NT2/D1 (cell line): ENCODE measurements at regions not wholly inside any gene's neighbourhood (a gene's known extent, or its start where the extent isn't known, plus 50 kb on each side); places are given as distances from the start of the nearest gene placed in this dataset.

Experiments used
- DNase-seq: peaks from one replicate; pipeline ENCODE4 v3.0.0-alpha.2; 2011; ENCODE audit warnings: low read depth, low spot score
- H3K27me3 ChIP-seq: 2 replicates; pipeline ENCODE4 v1.6.0; 2011; ENCODE audit warnings: mild to moderate bottlenecking; ENCODE audit not compliant: insufficient read length, insufficient read depth
- H3K36me3 ChIP-seq: 2 replicates; pipeline ENCODE4 v1.6.1; 2011; ENCODE audit warnings: mild to moderate bottlenecking, low read length, mixed read lengths; ENCODE audit not compliant: insufficient read depth, insufficient read length
- H3K4me1 ChIP-seq: 2 replicates; pipeline ENCODE4 v1.5.1; 2011; ENCODE audit not compliant: insufficient read depth, insufficient read length
- H3K4me3 ChIP-seq: 2 replicates; pipeline ENCODE4 v1.5.1; 2011; ENCODE audit warnings: low read depth; ENCODE audit not compliant: insufficient read length
- H3K9ac ChIP-seq: 2 replicates; pipeline ENCODE4 v1.6.0; 2011; ENCODE audit warnings: low read depth; ENCODE audit not compliant: insufficient read length
- H3K9me3 ChIP-seq: 2 replicates; pipeline ENCODE4 v1.5.1; 2011; ENCODE audit warnings: mild to moderate bottlenecking, low read length; ENCODE audit not compliant: insufficient read depth
- SUZ12 ChIP-seq: IDR thresholded peaks from 2 replicates; pipeline ENCODE4 v1.6.1; 2011; ENCODE audit not compliant: insufficient read length, insufficient read depth; ENCODE audit errors: extremely low read depth
- YY1 ChIP-seq: IDR thresholded peaks from 2 replicates; pipeline ENCODE4 v1.6.1; 2011; ENCODE audit not compliant: insufficient read length, insufficient read depth
- ZNF274 ChIP-seq: IDR thresholded peaks from 2 replicates; pipeline ENCODE4 v1.6.1; 2011; ENCODE audit warnings: mild to moderate bottlenecking, low read depth, low read length

DNA sequence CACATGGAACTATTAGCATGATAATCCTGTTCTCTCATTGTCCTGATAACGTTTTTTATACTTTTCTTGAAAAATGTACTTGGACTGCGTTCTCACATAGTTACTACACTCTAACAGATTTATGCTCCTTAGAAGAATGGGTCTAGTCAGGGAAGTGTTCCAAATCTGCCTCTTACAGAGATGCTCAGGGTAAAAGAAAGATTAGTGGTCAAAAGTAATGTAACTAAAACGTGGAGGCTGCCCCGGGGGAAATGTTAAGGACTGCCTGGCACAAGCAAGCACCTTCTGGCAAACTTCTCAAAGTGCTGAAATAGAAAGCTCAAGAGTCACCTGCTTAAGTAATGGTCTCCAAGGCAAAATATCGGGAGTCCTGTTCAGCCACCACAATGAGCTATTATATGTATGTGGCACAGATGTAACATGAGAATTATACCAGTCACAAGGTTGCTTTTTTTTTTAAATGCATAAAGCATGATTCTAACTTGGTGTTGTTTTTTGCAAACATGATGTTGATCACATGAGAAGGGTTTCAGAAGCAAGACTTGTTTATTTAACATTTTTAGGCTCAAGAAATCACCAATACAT lies 244.5 kb upstream of the JARID2 start:
- H3K4me1 ChIP-seq: no peaks in the 10 kb centered on the region
- H3K9ac ChIP-seq: no peak overlapping the region
- H3K9me3 ChIP-seq: no peaks in the 10 kb centered on the region
- H3K27me3 ChIP-seq: no peaks in the 10 kb centered on the region
- TF ChIP-seq ZNF274: no peak
- TF ChIP-seq SUZ12: no peak
- H3K36me3 ChIP-seq: peaks cover 10% of the 10 kb centered on the region
- no peak overlapping the region for H3K4me3 ChIP-seq
- no peak for DNase-seq

DNA sequence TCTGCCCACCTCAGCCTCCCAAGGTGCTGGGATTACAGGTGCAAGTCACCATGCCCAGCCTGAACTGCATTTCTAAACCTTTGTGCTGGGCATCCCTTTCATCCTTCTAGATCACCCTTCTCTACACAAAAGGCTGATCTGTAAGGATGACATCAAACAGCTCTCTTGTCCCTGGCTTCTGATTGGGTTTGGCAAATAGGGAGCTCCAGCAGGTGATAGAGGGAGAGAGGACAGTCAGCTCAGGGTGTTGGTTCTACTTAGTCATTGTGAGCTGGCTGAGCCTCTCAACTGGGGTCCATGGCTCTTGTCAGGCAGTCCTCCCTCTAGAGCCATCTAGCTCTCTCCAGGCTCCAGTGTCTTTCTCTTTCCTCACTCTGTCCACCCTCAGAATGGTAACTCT lies 237.6 kb upstream of the JARID2 start:
- TF ChIP-seq SUZ12 (no peak), ZNF274 (no peak), YY1 (no peak)
- DNase-seq: no peak
- Histone ChIP-seq H3K9me3 (no peaks in the 10 kb centered on the region), H3K4me1 (no peaks in the 10 kb centered on the region), H3K9ac (no peak overlapping the region), H3K27me3 (no peaks in the 10 kb centered on the region), H3K4me3 (no peak overlapping the region), H3K36me3 (peaks cover 29% of the 10 kb centered on the region)

DNA sequence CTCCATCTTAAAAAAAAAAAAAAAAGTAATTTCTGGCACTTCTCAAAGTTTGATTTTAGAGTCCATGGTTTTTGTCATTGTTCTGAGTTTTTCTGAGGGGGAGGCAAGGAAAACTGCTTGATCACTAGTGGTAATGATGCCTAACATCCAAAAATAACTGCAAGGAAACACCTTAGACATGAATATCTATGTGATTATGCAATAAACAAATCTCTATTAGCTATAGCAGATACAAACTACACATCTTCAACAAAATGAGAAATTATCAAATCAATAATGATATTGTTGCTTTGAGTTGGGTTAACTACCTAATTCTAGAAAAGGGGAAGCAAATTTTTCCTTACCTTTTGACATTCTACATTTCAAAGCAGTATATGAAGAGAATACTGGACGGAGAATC lies 230.9 kb upstream of the JARID2 start:
- TF ChIP-seq ZNF274 (no peak), SUZ12 (no peak), YY1 (no peak)

DNA sequence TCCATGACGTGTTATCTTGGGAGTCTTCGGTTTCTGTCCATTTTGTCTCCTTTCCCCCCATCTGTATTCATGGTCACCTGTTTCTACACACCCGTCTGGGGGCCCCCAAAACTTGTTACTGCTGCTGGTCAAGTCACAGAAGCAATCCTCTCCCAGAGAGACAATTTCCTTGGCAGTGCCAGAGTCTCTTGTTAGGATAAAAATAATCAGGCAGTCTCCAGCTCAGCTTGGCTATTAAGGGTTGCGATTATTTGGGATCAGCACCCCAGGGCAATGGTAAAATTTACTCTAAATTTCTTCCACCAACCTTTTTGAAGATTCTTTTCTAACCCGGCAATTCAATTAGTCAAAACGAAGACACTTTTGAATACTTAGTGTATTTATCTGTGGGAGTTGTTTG lies 229.1 kb upstream of the JARID2 start:
- no peaks in the 10 kb centered on the region; the same call in 1 of the 2 replicates for H3K9me3 ChIP-seq
- no peak for DNase-seq
- H3K36me3 ChIP-seq: peaks cover 8% of the 10 kb centered on the region
- peaks cover 2% of the 10 kb centered on the region for H3K4me1 ChIP-seq
- no peak overlapping the region for H3K4me3 ChIP-seq
- no peak overlapping the region for H3K9ac ChIP-seq
- no peaks in the 10 kb centered on the region for H3K27me3 ChIP-seq
- no peak for TF ChIP-seq SUZ12

More for the DNA sequence above, 230.9 kb upstream of the JARID2 start:
- Histone ChIP-seq H3K4me1 (peaks cover 2% of the 10 kb centered on the region), H3K4me3 (no peak overlapping the region), H3K27me3 (no peaks in the 10 kb centered on the region), H3K9ac (no peak overlapping the region), H3K9me3 (no peaks in the 10 kb centered on the region; the same call in 1 of the 2 replicates), H3K36me3 (peaks cover 8% of the 10 kb centered on the region)
- no peak for DNase-seq

DNA sequence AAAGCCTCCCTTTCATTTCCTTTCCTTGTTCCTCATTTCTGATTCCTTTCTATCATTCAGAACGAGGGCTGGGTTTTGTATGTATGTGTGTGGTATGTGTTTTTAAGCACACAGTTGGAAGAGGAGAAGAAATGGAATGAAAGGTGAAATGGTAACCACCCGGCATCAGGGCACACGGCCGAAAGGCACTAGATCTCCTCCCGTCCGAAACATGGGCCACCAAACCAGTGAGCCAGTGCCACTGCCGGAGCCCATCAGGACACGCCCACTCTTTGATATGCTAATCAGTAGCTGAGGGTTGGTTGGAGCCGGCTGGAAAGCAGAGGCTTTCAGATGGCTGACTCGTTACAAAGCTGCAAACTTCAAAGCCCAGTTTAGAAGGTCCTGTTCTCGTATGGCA lies 228.6 kb upstream of the JARID2 start:
- Histone ChIP-seq H3K9me3 (no peaks in the 10 kb centered on the region; the same call in 1 of the 2 replicates), H3K4me1 (peaks cover 2% of the 10 kb centered on the region), H3K9ac (no peak overlapping the region), H3K27me3 (no peaks in the 10 kb centered on the region), H3K36me3 (peaks cover 8% of the 10 kb centered on the region), H3K4me3 (no peak overlapping the region)
- peak; percentile 33 for DNase-seq
- TF ChIP-seq ZNF274 (no peak), SUZ12 (no peak), YY1 (no peak)

DNA sequence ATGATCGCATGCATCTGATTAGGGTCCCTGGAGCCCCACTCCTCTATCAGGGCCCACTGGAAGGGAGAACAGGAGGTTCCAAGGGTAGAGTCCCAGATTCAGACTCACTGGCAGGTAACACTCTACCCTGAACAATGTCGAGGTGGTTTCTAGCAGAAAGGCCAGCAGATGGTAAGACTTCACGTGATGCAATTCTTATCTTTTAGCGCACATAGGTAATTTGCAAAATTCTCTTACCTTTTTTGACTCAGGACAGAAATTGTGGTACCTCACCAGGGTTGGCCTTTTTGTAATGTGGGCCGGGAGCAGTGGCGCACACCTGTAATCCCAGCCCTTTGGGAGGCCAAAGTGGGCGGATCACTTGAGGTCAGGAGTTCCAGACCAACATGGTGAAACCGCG lies 228.1 kb upstream of the JARID2 start:
- H3K27me3 ChIP-seq: no peaks in the 10 kb centered on the region
- H3K4me1 ChIP-seq: peaks cover 2% of the 10 kb centered on the region
- H3K4me3 ChIP-seq: no peak overlapping the region
- no peak for DNase-seq
- H3K36me3 ChIP-seq: peaks cover 8% of the 10 kb centered on the region
- no peak for TF ChIP-seq ZNF274
- no peak for TF ChIP-seq SUZ12
- TF ChIP-seq YY1: no peak
- H3K9ac ChIP-seq: peak overlapping the region; percentile 57
- H3K9me3 ChIP-seq: no peaks in the 10 kb centered on the region; the same call in 1 of the 2 replicates

DNA sequence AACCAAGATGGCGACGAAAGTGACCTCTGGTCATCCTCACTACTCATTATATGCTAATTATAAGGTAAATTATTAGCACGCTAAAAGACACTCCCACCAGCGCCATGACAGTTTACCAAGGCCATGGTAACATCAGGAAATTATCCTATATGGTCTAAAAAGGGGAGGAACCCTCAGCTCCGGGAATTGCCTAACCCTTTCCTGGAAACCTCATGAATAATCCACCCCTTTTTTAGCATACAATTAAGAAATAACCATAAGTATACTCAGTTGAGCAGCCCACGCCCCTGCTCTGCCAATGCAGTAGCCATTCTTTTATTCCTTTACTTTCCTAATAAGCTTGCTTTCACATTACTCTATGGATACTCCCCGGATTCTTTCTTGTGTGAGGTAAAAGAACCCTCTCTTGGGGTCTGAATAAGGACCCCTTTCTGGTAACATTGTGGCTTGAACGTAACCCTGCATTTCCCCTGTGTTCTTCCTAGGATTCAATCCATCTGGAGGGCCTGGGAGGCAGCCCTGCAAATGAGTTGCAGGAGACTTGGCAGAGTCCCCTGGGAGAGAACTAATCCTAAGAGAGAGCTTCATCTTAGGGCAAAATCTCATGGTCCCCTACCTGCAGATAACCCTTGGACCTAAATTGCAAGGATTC lies 225.6 kb upstream of the JARID2 start:
- no peak for TF ChIP-seq YY1
- no peak for TF ChIP-seq SUZ12
- no peak for TF ChIP-seq ZNF274
- no peaks in the 10 kb centered on the region for H3K27me3 ChIP-seq
- H3K4me3 ChIP-seq: peak overlapping the region; percentile 75
- DNase-seq: no peak
- H3K9me3 ChIP-seq: no peaks in the 10 kb centered on the region; the same call in 1 of the 2 replicates
- H3K9ac ChIP-seq: peak overlapping the region; percentile 53
- H3K36me3 ChIP-seq: peaks cover 8% of the 10 kb centered on the region
- peaks cover 4% of the 10 kb centered on the region for H3K4me1 ChIP-seq
